DOHH2 (cell line): ENCODE measurements at regions not wholly inside any gene's neighbourhood (a gene's known extent, or its start where the extent isn't known, plus 50 kb on each side); places are given as distances from the start of the nearest gene placed in this dataset.

Experiments
- EZH2phosphoT487 ChIP-seq: fragments of 200-600 bp; sonication (generic); IDR thresholded peaks from 2 replicates; pipeline ENCODE4 v1.6.1; 2017; ENCODE audit warnings: borderline replicate concordance, mild to moderate bottlenecking, antibody characterized with exemption, low read length, moderate library complexity, mixed read lengths
- TF ChIP-seq, protein P1 (sequence below): fragments of 200-600 bp; sonication (generic); IDR thresholded peaks from one replicate; pipeline ENCODE4 v1.5.1; 2014; ENCODE audit warnings: antibody characterized with exemption, mild to moderate bottlenecking, low read depth, low read length; ENCODE audit not compliant: poor library complexity, severe bottlenecking

DNA sequence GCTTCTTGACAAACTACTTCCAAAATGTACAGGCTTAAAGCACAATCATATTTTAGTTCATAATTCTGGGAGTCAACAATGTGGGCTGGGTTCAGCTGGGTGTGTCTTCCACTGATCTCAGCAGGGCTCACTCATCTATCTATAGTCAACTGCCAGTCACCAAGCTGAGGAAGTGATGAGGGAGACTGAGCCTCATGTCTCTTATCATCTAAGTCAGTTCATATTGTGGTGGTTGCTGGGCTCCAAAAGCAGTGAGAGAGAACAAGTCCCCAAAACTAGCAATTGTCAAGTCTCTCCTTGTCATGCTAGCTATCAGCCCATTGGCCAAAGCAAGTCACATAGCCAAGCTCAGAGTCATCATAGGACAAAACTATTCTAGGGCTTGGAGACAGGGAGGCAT lies 465.9 kb upstream of the ARID1B start:
- TF ChIP-seq, protein P1, sequence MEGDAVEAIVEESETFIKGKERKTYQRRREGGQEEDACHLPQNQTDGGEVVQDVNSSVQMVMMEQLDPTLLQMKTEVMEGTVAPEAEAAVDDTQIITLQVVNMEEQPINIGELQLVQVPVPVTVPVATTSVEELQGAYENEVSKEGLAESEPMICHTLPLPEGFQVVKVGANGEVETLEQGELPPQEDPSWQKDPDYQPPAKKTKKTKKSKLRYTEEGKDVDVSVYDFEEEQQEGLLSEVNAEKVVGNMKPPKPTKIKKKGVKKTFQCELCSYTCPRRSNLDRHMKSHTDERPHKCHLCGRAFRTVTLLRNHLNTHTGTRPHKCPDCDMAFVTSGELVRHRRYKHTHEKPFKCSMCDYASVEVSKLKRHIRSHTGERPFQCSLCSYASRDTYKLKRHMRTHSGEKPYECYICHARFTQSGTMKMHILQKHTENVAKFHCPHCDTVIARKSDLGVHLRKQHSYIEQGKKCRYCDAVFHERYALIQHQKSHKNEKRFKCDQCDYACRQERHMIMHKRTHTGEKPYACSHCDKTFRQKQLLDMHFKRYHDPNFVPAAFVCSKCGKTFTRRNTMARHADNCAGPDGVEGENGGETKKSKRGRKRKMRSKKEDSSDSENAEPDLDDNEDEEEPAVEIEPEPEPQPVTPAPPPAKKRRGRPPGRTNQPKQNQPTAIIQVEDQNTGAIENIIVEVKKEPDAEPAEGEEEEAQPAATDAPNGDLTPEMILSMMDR: no peak
- no peak for TF ChIP-seq EZH2phosphoT487
